ENCODE measurements at regions not wholly inside any gene's neighbourhood (a gene's known extent, or its start where the extent isn't known, plus 50 kb on each side); places are given as distances from the start of the nearest gene placed in this dataset.

DNA sequence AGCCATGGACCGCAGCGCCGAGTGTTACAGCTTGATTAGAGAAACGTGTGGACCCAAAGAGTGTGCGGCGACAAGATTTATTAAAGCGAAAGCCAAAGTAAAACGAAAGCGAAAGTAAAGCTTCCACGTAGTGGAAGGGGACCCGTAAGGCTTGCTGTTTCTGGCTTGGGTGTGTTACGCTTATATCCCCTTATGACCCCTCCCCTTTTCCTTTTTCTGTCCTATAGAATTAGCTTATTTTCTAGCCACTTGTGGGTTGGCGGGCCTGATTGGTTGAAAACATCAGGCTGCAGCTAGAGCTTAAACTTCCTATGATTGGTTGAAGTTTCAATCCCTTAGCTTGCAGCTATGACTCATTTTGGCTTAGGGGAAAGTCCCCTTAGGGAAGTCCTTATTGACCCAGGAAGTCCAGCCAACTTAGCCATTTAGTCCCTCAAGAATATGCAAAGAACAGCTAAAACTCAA, 969.7 kb downstream of the DCDC2C start:
- no peaks in the 10 kb centered on the region for H3K9me3 ChIP-seq (ENCODE audit: control insufficient read depth, insufficient read depth, low read length)
- H3K36me3 ChIP-seq (ENCODE audit: control insufficient read depth, low read length) = no peaks in the 10 kb centered on the region
- H3K4me1 ChIP-seq (ENCODE audit: control insufficient read depth, low read length) = peaks cover 14% of the 10 kb centered on the region
- no peaks in the 10 kb centered on the region for H4K20me1 ChIP-seq (ENCODE audit: control insufficient read depth, insufficient read depth, low read depth, low read length)
- H3K27me3 ChIP-seq (ENCODE audit: control insufficient read depth, low read length) = no peaks in the 10 kb centered on the region
- TF ChIP-seq CTCF (IDR thresholded peaks at IDR 0.05; ENCODE audit: low read depth, low read length, poor library complexity, severe bottlenecking) = no peak
- no peak for TF ChIP-seq EZH2phosphoT487 (IDR thresholded peaks at IDR 0.05; ENCODE audit: borderline replicate concordance, low read length)
- no peak overlapping the region for H3K27ac ChIP-seq (ENCODE audit: low read depth, low read length)
- H3K79me2 ChIP-seq (ENCODE audit: control insufficient read depth, low read length) = no peaks in the 10 kb centered on the region
- no peaks in the 10 kb centered on the region for H3K9me2 ChIP-seq (replicated peaks; ENCODE audit: control insufficient read depth, low read length)
- H3K4me2 ChIP-seq (ENCODE audit: low read length) = no peak overlapping the region
- no peaks in the 10 kb centered on the region for H3F3A ChIP-seq (ENCODE audit: control insufficient read depth, insufficient read depth)
- H3K4me3 ChIP-seq (ENCODE audit: low read length) = no peak overlapping the region

DNA sequence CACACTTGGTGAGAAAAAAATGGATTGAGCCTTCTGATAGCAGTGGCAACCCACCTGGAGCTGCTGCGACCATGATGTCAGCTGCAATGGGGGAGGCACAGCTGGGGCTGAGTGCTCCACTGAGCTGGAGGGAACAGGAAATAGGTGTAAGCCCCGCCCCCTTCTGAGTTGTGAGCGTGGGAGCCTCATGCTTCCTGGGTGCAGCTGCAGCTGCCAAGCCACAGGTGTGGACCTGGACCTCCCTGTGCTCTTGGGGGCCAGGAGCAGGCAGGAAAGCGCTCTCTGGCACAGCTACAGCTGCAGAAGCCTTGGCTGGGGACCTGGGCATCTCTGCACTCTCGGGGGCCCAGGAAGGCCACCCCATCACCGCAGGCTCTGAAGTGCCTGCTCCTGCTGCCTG, 970.6 kb downstream of the DCDC2C start:
- Histone ChIP-seq H3K79me2 (ENCODE audit: control insufficient read depth, low read length) (no peaks in the 10 kb centered on the region), H3K27ac (ENCODE audit: low read depth, low read length) (no peak overlapping the region), H4K20me1 (ENCODE audit: control insufficient read depth, insufficient read depth, low read depth, low read length) (no peaks in the 10 kb centered on the region), H3K4me3 (ENCODE audit: low read length) (no peak overlapping the region), H3K9me3 (ENCODE audit: control insufficient read depth, insufficient read depth, low read length) (no peaks in the 10 kb centered on the region), H3K4me1 (ENCODE audit: control insufficient read depth, low read length) (peaks cover 14% of the 10 kb centered on the region), H3K4me2 (ENCODE audit: low read length) (peak overlapping the region; percentile 31; the same call in 1 of the 2 replicates), H3F3A (ENCODE audit: control insufficient read depth, insufficient read depth) (no peaks in the 10 kb centered on the region), H3K36me3 (ENCODE audit: control insufficient read depth, low read length) (no peaks in the 10 kb centered on the region), H3K9me2 (replicated peaks; ENCODE audit: control insufficient read depth, low read length) (no peaks in the 10 kb centered on the region), H3K27me3 (ENCODE audit: control insufficient read depth, low read length) (no peaks in the 10 kb centered on the region)
- TF ChIP-seq EZH2phosphoT487 (IDR thresholded peaks at IDR 0.05; ENCODE audit: borderline replicate concordance, low read length) (no peak), CTCF (IDR thresholded peaks at IDR 0.05; ENCODE audit: low read depth, low read length, poor library complexity, severe bottlenecking) (no peak)

- Histone ChIP-seq H3K9me2 (replicated peaks; ENCODE audit: control insufficient read depth, low read length) (no peaks in the 10 kb centered on the region), H3K4me3 (ENCODE audit: low read length) (no peak overlapping the region), H3F3A (ENCODE audit: control insufficient read depth, insufficient read depth) (no peaks in the 10 kb centered on the region), H3K79me2 (ENCODE audit: control insufficient read depth, low read length) (no peaks in the 10 kb centered on the region), H4K20me1 (ENCODE audit: control insufficient read depth, insufficient read depth, low read depth, low read length) (no peaks in the 10 kb centered on the region), H3K4me2 (ENCODE audit: low read length) (no peak overlapping the region), H3K36me3 (ENCODE audit: control insufficient read depth, low read length) (no peaks in the 10 kb centered on the region), H3K4me1 (ENCODE audit: control insufficient read depth, low read length) (peaks cover 14% of the 10 kb centered on the region), H3K9me3 (ENCODE audit: control insufficient read depth, insufficient read depth, low read length) (no peaks in the 10 kb centered on the region), H3K27ac (ENCODE audit: low read depth, low read length) (no peak overlapping the region), H3K27me3 (ENCODE audit: control insufficient read depth, low read length) (no peaks in the 10 kb centered on the region)
- TF ChIP-seq CTCF (IDR thresholded peaks at IDR 0.05; ENCODE audit: low read depth, low read length, poor library complexity, severe bottlenecking) = no peak
Observed at GRCh38 chr2:4675295-4675694, 971.9 kb downstream of the DCDC2C start.

- H3K9me3 ChIP-seq (ENCODE audit: control insufficient read depth, insufficient read depth, low read length) = no peaks in the 10 kb centered on the region
- TF ChIP-seq EZH2phosphoT487 (IDR thresholded peaks at IDR 0.05; ENCODE audit: borderline replicate concordance, low read length) (no peak), CTCF (IDR thresholded peaks at IDR 0.05; ENCODE audit: low read depth, low read length, poor library complexity, severe bottlenecking) (no peak)
- H3K4me3 ChIP-seq (ENCODE audit: low read length) = no peak overlapping the region
Observed at GRCh38 chr2:4678927-4679326, 975.6 kb downstream of the DCDC2C start.

More at GRCh38 chr2:4678927-4679326, 975.6 kb downstream of the DCDC2C start:
- Histone ChIP-seq H3K36me3 (ENCODE audit: control insufficient read depth, low read length) (no peaks in the 10 kb centered on the region), H3K9me2 (replicated peaks; ENCODE audit: control insufficient read depth, low read length) (no peaks in the 10 kb centered on the region), H3F3A (ENCODE audit: control insufficient read depth, insufficient read depth) (no peaks in the 10 kb centered on the region), H3K79me2 (ENCODE audit: control insufficient read depth, low read length) (no peaks in the 10 kb centered on the region), H3K27me3 (ENCODE audit: control insufficient read depth, low read length) (no peaks in the 10 kb centered on the region), H4K20me1 (ENCODE audit: control insufficient read depth, insufficient read depth, low read depth, low read length) (no peaks in the 10 kb centered on the region), H3K27ac (ENCODE audit: low read depth, low read length) (no peak overlapping the region), H3K4me1 (ENCODE audit: control insufficient read depth, low read length) (peaks cover 7% of the 10 kb centered on the region), H3K4me2 (ENCODE audit: low read length) (no peak overlapping the region)
